HepG2 (cell line): ENCODE measurements at regions not wholly inside any gene's neighbourhood (a gene's known extent, or its start where the extent isn't known, plus 50 kb on each side); places are given as distances from the start of the nearest gene placed in this dataset.

Source experiments
- CCAR2 ChIP-seq: fragments of 200-400 bp; formaldehyde crosslinking; optimal IDR thresholded peaks from 2 replicates; pipeline ENCODE3; 2018; ENCODE audit warnings: low read depth, mild to moderate bottlenecking, low read length, moderate library complexity
- ELF3 ChIP-seq: IDR thresholded peaks from 2 replicates; pipeline ENCODE4 v1.6.1; 2016; ENCODE audit warnings: missing genetic modification reagents, missing compliant biosample characterization
- HNRNPL ChIP-seq: fragments of 200-400 bp; formaldehyde crosslinking; IDR thresholded peaks from 2 replicates; pipeline ENCODE4 v1.6.1; 2017; ENCODE audit warnings: mild to moderate bottlenecking, low read depth, low read length
- JUNB ChIP-seq: sonication (generic); formaldehyde crosslinking; IDR thresholded peaks from 2 replicates; pipeline ENCODE4 v1.8.0; 2022; ENCODE audit warnings: missing genetic modification reagents, mild to moderate bottlenecking, borderline replicate concordance
- NFKBIZ ChIP-seq: IDR thresholded peaks from 2 replicates; pipeline ENCODE4 v1.6.1; 2018; ENCODE audit warnings: missing genetic modification reagents, missing compliant biosample characterization
- RNF2 ChIP-seq: fragments of 450-650 bp; conservative IDR thresholded peaks from 2 replicates; pipeline ENCODE4 v1.6.1; 2016; ENCODE audit warnings: low read depth
- SP1 ChIP-seq, 2 experiments: fragments of 450-650 bp in 1 of 2; sonication (generic) in 1 of 2; formaldehyde crosslinking in 1 of 2; IDR thresholded peaks; 2 replicates each; pipeline versions ENCODE4 v1.4.0 to v1.6.1; 2016 to 2020; ENCODE audit warnings: missing genetic modification reagents in 1 of 2
- ZMYM3 ChIP-seq: sonication (generic); formaldehyde crosslinking; IDR thresholded peaks from 2 replicates; pipeline ENCODE4 v1.5.1; 2020; ENCODE audit warnings: mild to moderate bottlenecking, missing genetic modification reagents
- ZNF614 ChIP-seq: IDR thresholded peaks from 2 replicates; pipeline ENCODE4 v1.6.1; 2018; ENCODE audit warnings: missing biosample characterization, missing genetic modification reagents, inconsistent platforms, borderline replicate concordance
- ZNF674 ChIP-seq: sonication (generic); formaldehyde crosslinking; IDR thresholded peaks from 2 replicates; pipeline ENCODE4 v1.5.0; 2020; ENCODE audit warnings: low read depth, mild to moderate bottlenecking, missing genetic modification reagents
- TF ChIP-seq, protein P1 (sequence below): fragments of 450-650 bp; IDR thresholded peaks from 2 replicates; pipeline ENCODE4 v1.6.1; 2016
- TF ChIP-seq, protein P2 (sequence below): sonication (generic); formaldehyde crosslinking; IDR thresholded peaks from 2 replicates; pipeline ENCODE4 v1.4.0; 2020; ENCODE audit warnings: missing genetic modification reagents, borderline replicate concordance
- TF ChIP-seq, protein P3 (sequence below): sonication (generic); formaldehyde crosslinking; IDR thresholded peaks from 2 replicates; pipeline ENCODE4 v1.4.0; 2020; ENCODE audit warnings: missing genetic modification reagents, mild to moderate bottlenecking, borderline replicate concordance
- TF ChIP-seq, protein P4 (sequence below): sonication (generic); formaldehyde crosslinking; IDR thresholded peaks from 2 replicates; pipeline ENCODE4 v1.8.1; 2023; ENCODE audit warnings: mild to moderate bottlenecking, missing genetic modification reagents, borderline replicate concordance
- TF ChIP-seq, protein P5 (sequence below): sonication (generic); IDR thresholded peaks from 2 replicates; pipeline ENCODE4 v1.6.1; 2016; ENCODE audit warnings: low read depth, borderline replicate concordance
- TF ChIP-seq, protein P6 (sequence below): sonication (generic); formaldehyde crosslinking; IDR thresholded peaks from 2 replicates; pipeline ENCODE4 v1.4.0; 2020; ENCODE audit warnings: mild to moderate bottlenecking, missing genetic modification reagents, borderline replicate concordance
- TF ChIP-seq, protein P7 (sequence below): IDR thresholded peaks from 2 replicates; pipeline ENCODE4 v1.6.1; 2016; ENCODE audit warnings: mild to moderate bottlenecking, missing biosample characterization, missing genetic modification reagents

DNA sequence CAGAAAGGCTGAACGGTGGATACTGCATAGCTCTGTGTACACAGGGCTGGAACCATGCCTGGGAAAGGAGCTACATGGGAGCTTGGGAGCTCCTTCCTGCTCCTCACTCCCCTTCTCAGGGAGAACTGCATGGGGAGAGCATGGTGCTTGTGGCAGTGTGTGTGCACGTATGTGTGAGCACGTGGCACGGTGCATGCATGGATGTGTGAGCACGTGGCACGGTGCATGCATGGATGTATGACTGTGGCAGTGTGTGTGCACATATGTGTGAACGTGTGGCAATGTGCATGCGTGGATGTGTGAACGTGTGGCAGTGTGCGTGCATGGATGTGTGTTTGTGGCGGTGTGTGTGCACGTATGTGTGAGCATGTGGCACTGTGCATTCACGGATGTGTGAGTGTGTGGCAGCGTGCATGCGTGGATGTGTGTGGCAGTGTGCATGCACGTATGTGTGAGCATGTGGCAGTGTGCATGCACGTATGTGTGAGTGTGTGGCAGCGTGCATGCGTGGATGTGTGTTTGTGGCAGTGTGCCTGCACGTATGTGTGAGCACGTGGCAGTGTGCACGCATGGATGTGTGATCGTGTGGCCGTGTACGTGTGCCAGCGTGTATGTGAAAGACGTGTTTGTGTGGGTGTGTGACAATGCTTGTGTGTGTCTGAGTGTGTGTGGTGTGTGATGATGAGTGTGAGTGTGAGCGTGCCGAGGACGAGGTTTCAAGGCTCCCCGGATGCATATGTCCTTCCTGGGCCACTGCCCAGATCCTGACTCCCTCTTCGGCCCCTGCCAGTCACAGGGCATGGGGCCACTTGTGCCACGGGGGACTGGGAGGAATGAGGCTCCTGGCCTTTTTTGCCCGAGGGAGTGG lies 52.4 kb upstream of the JPH3 start (continued):
- TF ChIP-seq, protein P1, sequence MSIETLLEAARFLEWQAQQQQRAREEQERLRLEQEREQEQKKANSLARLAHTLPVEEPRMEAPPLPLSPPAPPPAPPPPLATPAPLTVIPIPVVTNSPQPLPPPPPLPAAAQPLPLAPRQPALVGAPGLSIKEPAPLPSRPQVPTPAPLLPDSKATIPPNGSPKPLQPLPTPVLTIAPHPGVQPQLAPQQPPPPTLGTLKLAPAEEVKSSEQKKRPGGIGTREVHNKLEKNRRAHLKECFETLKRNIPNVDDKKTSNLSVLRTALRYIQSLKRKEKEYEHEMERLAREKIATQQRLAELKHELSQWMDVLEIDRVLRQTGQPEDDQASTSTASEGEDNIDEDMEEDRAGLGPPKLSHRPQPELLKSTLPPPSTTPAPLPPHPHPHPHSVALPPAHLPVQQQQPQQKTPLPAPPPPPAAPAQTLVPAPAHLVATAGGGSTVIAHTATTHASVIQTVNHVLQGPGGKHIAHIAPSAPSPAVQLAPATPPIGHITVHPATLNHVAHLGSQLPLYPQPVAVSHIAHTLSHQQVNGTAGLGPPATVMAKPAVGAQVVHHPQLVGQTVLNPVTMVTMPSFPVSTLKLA: peak; percentile 94
- TF ChIP-seq RNF2 (no peak), ZMYM3 (no peak), ZNF674 (CRISPR knock-in tag) (no peak), ZNF614 (CRISPR knock-in tag) (no peak), HNRNPL (0 out of 2 replicates have a peak, but pooled peaks have one; percentile 9), CCAR2 (no peak), ELF3 (CRISPR knock-in tag) (no peak), NFKBIZ (CRISPR knock-in tag) (no peak), JUNB (CRISPR knock-in tag) (no peak), SP1 (IDR thresholded peaks at IDR 0.05) (peak; percentile 47; the same call in 1 of the 2 replicates), SP1 (CRISPR knock-in tag; IDR thresholded peaks at IDR 0.05) (no peak)
- TF ChIP-seq, protein P2, sequence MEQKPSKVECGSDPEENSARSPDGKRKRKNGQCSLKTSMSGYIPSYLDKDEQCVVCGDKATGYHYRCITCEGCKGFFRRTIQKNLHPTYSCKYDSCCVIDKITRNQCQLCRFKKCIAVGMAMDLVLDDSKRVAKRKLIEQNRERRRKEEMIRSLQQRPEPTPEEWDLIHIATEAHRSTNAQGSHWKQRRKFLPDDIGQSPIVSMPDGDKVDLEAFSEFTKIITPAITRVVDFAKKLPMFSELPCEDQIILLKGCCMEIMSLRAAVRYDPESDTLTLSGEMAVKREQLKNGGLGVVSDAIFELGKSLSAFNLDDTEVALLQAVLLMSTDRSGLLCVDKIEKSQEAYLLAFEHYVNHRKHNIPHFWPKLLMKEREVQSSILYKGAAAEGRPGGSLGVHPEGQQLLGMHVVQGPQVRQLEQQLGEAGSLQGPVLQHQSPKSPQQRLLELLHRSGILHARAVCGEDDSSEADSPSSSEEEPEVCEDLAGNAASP: no peak
- TF ChIP-seq, protein P3, sequence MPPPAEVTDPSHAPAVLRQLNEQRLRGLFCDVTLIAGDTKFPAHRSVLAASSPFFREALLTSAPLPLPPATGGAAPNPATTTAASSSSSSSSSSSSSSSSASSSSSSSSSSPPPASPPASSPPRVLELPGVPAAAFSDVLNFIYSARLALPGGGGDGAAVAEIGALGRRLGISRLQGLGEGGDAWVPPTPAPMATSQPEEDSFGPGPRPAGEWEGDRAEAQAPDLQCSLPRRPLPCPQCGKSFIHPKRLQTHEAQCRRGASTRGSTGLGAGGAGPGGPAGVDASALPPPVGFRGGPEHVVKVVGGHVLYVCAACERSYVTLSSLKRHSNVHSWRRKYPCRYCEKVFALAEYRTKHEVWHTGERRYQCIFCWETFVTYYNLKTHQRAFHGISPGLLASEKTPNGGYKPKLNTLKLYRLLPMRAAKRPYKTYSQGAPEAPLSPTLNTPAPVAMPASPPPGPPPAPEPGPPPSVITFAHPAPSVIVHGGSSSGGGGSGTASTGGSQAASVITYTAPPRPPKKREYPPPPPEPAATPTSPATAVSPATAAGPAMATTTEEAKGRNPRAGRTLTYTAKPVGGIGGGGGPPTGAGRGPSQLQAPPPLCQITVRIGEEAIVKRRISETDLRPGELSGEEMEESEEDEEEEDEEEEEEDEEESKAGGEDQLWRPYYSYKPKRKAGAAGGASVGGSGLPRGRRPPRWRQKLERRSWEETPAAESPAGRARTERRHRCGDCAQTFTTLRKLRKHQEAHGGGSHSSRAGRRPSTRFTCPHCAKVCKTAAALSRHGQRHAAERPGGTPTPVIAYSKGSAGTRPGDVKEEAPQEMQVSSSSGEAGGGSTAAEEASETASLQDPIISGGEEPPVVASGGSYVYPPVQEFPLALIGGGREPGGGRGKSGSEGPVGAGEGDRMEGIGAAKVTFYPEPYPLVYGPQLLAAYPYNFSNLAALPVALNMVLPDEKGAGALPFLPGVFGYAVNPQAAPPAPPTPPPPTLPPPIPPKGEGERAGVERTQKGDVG (CRISPR knock-in tag): 0 out of 2 replicates have a peak, but pooled peaks have one; percentile 24
- TF ChIP-seq, protein P4, sequence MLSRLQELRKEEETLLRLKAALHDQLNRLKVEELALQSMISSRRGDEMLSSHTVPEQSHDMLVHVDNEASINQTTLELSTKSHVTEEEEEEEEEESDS (CRISPR knock-in tag): no peak
- TF ChIP-seq, protein P5, sequence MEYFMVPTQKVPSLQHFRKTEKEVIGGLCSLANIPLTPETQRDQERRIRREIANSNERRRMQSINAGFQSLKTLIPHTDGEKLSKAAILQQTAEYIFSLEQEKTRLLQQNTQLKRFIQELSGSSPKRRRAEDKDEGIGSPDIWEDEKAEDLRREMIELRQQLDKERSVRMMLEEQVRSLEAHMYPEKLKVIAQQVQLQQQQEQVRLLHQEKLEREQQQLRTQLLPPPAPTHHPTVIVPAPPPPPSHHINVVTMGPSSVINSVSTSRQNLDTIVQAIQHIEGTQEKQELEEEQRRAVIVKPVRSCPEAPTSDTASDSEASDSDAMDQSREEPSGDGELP: no peak
- TF ChIP-seq, protein P6, sequence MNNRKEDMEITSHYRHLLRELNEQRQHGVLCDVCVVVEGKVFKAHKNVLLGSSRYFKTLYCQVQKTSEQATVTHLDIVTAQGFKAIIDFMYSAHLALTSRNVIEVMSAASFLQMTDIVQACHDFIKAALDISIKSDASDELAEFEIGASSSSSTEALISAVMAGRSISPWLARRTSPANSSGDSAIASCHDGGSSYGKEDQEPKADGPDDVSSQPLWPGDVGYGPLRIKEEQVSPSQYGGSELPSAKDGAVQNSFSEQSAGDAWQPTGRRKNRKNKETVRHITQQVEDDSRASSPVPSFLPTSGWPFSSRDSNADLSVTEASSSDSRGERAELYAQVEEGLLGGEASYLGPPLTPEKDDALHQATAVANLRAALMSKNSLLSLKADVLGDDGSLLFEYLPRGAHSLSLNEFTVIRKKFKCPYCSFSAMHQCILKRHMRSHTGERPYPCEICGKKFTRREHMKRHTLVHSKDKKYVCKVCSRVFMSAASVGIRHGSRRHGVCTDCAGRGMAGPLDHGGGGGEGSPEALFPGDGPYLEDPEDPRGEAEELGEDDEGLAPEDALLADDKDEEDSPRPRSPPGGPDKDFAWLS: 0 out of 2 replicates have a peak, but pooled peaks have one; percentile 87
- TF ChIP-seq, protein P7, sequence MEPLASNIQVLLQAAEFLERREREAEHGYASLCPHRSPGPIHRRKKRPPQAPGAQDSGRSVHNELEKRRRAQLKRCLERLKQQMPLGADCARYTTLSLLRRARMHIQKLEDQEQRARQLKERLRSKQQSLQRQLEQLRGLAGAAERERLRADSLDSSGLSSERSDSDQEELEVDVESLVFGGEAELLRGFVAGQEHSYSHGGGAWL (CRISPR knock-in tag): no peak
